MCF 10A (cell line): ENCODE measurements at regions not wholly inside any gene's neighbourhood (a gene's known extent, or its start where the extent isn't known, plus 50 kb on each side); places are given as distances from the start of the nearest gene placed in this dataset.

Source experiments
- BruUV-seq: library from RNA; stranded (reverse); fragments of 400-500 nt; replicated peaks from 2 replicates; lab custom pipeline; 2021; lab: Mats Ljungman, UMichigan
- CTCF ChIA-PET: fragments of 300-600 bp; sonication (Branson Sonifier 250); formaldehyde crosslinking; extraction: SDS; loops from one replicate; lab custom pipeline; 2021; ENCODE audit warnings: antibody characterized with exemption, inconsistent platforms; lab: Yijun Ruan, JAX
- POLR2A ChIA-PET: fragments of 300-600, 350-650 bp; sonication (Branson Sonifier 250); formaldehyde crosslinking; extraction: SDS; loops from one replicate; lab custom pipeline; 2020; ENCODE audit warnings: antibody characterized with exemption, inconsistent platforms; lab: Yijun Ruan, JAX
- DNase-seq: peaks from one replicate; pipeline ENCODE4 v3.0.0-alpha.2; 2018; ENCODE audit not compliant: unreplicated experiment
- H3K27ac Mint-ChIP-seq: one replicate; pipeline ENCODE4 v1.8.0; 2022; ENCODE audit warnings: mild to moderate bottlenecking, low read depth, mixed read lengths; ENCODE audit not compliant: unreplicated experiment
- H3K27me3 Mint-ChIP-seq: one replicate; pipeline ENCODE4 v1.8.0; 2022; ENCODE audit warnings: mixed read lengths; ENCODE audit not compliant: insufficient read depth, unreplicated experiment
- H3K36me3 Mint-ChIP-seq: one replicate; pipeline ENCODE4 v1.8.0; 2022; ENCODE audit warnings: mild to moderate bottlenecking, moderate library complexity, mixed read lengths; ENCODE audit not compliant: insufficient read depth, unreplicated experiment
- H3K4me1 Mint-ChIP-seq: one replicate; pipeline ENCODE4 v1.8.0; 2022; ENCODE audit warnings: mixed read lengths; ENCODE audit not compliant: insufficient read depth, unreplicated experiment
- H3K4me3 Mint-ChIP-seq: one replicate; pipeline ENCODE4 v1.8.0; 2022; ENCODE audit warnings: mild to moderate bottlenecking, moderate library complexity, mixed read lengths; ENCODE audit not compliant: unreplicated experiment
- H3K9me3 Mint-ChIP-seq: one replicate; pipeline ENCODE4 v1.8.0; 2022; ENCODE audit warnings: mixed read lengths; ENCODE audit not compliant: unreplicated experiment
- intact Hi-C: fragments of 100-400 bp; cut with micrococcal nuclease; formaldehyde crosslinking; loops from 2 replicates; pipeline ENCODE4 v1.14.1; 2022
- TF ChIP-seq, protein P1 (sequence below): fragments of 200-600 bp; IDR thresholded peaks from one replicate; pipeline ENCODE4 v1.8.0; 2022; ENCODE audit warnings: antibody characterized with exemption, mild to moderate bottlenecking; ENCODE audit not compliant: unreplicated experiment

DNA sequence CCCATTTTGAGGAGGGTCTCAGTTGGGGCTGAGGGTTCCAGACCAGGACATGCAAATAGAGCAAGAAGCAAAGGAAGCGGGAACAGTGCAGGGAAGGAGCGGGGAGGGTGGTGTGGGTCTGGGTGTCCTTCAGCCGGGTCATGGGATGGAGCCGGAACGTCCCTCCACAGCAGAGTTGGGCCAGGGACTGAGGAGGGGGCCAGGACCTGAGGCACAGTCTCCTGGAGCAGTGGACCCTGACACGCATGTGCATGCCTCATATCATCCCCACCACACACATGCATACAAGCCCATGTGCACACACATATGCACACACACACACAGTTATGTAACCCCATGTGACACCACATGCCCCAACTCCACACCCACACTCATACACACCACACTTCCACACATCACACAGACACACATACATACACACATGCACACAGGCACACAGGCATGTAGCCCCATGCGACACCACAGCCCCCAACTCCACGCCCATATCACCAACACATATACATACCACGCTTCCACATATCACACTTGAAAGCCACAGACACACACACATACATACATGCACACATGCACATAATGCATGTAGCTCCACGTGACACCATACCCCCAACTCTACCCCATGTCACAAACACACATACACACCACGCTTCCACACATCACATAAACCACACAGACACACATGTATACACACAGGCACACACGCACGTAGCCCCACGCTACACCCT is 1026.6 kb downstream of the BRD1 start:
- DNase-seq: no peak
- CTCF ChIA-PET: no interaction called here
- TF ChIP-seq, protein P1, sequence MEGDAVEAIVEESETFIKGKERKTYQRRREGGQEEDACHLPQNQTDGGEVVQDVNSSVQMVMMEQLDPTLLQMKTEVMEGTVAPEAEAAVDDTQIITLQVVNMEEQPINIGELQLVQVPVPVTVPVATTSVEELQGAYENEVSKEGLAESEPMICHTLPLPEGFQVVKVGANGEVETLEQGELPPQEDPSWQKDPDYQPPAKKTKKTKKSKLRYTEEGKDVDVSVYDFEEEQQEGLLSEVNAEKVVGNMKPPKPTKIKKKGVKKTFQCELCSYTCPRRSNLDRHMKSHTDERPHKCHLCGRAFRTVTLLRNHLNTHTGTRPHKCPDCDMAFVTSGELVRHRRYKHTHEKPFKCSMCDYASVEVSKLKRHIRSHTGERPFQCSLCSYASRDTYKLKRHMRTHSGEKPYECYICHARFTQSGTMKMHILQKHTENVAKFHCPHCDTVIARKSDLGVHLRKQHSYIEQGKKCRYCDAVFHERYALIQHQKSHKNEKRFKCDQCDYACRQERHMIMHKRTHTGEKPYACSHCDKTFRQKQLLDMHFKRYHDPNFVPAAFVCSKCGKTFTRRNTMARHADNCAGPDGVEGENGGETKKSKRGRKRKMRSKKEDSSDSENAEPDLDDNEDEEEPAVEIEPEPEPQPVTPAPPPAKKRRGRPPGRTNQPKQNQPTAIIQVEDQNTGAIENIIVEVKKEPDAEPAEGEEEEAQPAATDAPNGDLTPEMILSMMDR: no peak
- H3K27ac Mint-ChIP-seq: no peak overlapping the region
- no peak overlapping the region for H3K4me3 Mint-ChIP-seq
- intact Hi-C loops: no loop called here
- POLR2A ChIA-PET: no interaction called here
- BruUV-seq: no TSS peak
- H3K27me3 Mint-ChIP-seq: no peaks in the 10 kb centered on the region
- H3K4me1 Mint-ChIP-seq: no peaks in the 10 kb centered on the region
- no peaks in the 10 kb centered on the region for H3K36me3 Mint-ChIP-seq
- no peaks in the 10 kb centered on the region for H3K9me3 Mint-ChIP-seq

DNA sequence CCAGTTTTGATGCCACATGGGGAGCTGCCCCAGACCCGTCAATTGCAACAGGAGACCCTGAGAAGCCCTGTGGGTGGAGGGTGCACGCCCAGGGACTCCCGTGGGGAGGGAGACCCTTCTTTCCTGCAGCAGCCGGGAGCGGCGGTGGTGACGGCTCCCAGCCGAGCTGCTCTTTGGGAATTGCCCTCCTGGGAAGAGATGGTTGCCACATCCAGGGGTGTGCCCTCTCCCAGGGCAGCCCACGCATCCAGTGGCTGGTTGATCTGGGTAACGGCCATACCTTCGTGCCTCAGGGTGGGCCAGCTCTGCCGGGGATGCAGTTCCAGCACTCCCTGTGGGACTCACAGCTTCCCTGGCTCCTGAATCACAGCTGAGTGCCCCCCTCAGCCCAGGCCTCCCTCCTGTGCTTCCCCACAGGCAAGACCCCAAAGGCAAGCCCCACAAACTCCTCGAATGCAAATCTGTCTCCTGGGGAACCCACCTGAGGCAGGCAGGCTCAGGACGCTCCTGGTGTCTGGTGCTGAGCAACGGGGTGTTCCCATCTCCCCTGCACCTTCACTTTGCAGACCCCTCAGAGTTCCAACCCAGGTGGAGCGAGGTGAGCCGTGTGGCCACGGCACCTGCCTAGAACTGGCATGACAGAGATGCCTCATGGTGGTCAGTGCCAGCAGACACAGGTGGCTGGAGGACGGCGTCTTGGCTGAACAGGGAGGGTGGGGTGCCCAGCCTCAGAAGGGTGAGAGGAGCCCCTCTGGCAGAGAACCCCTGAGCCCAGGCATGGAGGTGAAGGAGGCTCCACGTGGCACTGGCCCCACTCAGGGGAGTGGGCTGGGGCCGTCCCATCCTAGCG is 1027.4 kb downstream of the BRD1 start:
- no peaks in the 10 kb centered on the region for H3K36me3 Mint-ChIP-seq
- H3K4me3 Mint-ChIP-seq: no peak overlapping the region
- POLR2A ChIA-PET: no interaction called here
- BruUV-seq: no TSS peak
- H3K27me3 Mint-ChIP-seq: no peaks in the 10 kb centered on the region
- intact Hi-C loops: no loop called here
- TF ChIP-seq, protein P1: no peak
- no peak for DNase-seq
- no peaks in the 10 kb centered on the region for H3K9me3 Mint-ChIP-seq
- no peaks in the 10 kb centered on the region for H3K4me1 Mint-ChIP-seq
- H3K27ac Mint-ChIP-seq: no peak overlapping the region
- CTCF ChIA-PET: no interaction called here

DNA sequence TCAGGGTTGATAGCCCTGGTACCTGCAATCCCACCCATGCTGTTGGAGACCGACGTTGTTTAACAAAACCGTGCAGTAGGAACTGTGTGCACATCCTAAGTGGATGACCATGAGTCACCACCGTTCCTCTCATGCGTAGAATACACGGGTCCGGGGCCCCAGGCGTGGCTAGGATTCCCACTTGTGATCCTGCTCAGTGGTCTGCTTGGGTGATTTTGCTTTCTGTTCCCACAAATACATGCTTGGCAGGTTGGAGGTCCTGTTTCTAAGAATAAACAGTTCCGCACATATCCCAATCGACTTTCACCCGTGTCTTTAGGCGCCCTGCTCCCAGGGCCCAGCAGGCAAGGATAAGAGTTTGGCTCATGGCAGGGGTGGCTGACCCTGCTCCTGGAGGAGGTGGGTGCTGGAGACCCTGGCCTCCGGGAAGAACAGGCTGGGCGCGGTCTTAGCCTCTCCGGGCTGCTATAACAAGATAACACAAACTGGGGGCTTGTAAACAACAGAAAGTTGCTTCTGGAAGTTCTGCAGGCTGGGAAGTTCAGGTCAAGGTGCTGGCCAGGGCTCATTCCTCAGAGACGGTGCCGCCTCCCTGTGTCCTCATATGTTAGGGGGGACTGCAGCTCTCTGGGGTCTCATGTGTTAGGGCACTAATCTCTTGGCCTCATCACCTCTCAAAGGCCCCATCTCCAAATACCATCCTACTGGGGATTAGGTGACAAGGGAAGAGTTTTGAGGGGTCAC is 1028.3 kb downstream of the BRD1 start:
- Mint-ChIP-seq H3K4me3 (no peak overlapping the region), H3K27me3 (no peaks in the 10 kb centered on the region), H3K36me3 (no peaks in the 10 kb centered on the region), H3K27ac (no peak overlapping the region), H3K9me3 (peaks cover 4% of the 10 kb centered on the region), H3K4me1 (no peaks in the 10 kb centered on the region)
- no peak for DNase-seq
- TF ChIP-seq, protein P1: no peak
- CTCF ChIA-PET: no interaction called here
- BruUV-seq: no TSS peak
- intact Hi-C loops: no loop called here
- POLR2A ChIA-PET: no interaction called here
